ENCODE measurements at regions not wholly inside any gene's neighbourhood (a gene's known extent, or its start where the extent isn't known, plus 50 kb on each side); places are given as distances from the start of the nearest gene placed in this dataset.
"Not testable (repeated sequence)": the region's sequence is repeated elsewhere in the genome, so short reads cannot be mapped to it uniquely, and the experiment has no call there.

- Histone ChIP-seq H3K9me3 (ENCODE audit: low read depth) (no peaks in the 10 kb centered on the region), H3K79me2 (ENCODE audit: low read depth) (no peaks in the 10 kb centered on the region), H3F3A (ENCODE audit: low read depth) (no peaks in the 10 kb centered on the region), H2AFZ (replicated peaks) (no peak overlapping the region), H3K4me1 (no peaks in the 10 kb centered on the region), H3K4me2 (no peak overlapping the region), H3K9ac (no peak overlapping the region), H3K36me3 (no peaks in the 10 kb centered on the region), H3K4me3 (no peak overlapping the region), H3K27me3 (no peaks in the 10 kb centered on the region), H4K20me1 (ENCODE audit: low read depth) (no peaks in the 10 kb centered on the region), H3K27ac (no peak overlapping the region)
- H3K27me3 Mint-ChIP-seq (ENCODE audit: insufficient read depth, low read depth), result peaks cover 2% of the 10 kb centered on the region
- H3K27ac Mint-ChIP-seq, result no peak overlapping the region
- H3K36me3 Mint-ChIP-seq, result peaks cover 3% of the 10 kb centered on the region
- no peak for DNase-seq (ENCODE audit: low spot score)
- no peak overlapping the region for H3K4me3 Mint-ChIP-seq
- TF ChIP-seq EZH2 (IDR thresholded peaks at IDR 0.05), result no peak
- TF ChIP-seq EZH2phosphoT487 (IDR thresholded peaks at IDR 0.05), result no peak
- TF ChIP-seq CTCF (IDR thresholded peaks at IDR 0.05), result no peak
- H3K9me3 Mint-ChIP-seq, result peaks cover 13% of the 10 kb centered on the region
- no peaks in the 10 kb centered on the region for H3K4me1 Mint-ChIP-seq
Observed at GRCh38 chr7:124106575-124106974, 73.7 kb upstream of the TMEM229A start.

- no peak overlapping the region for H3K4me3 ChIP-seq
- DNase-seq (ENCODE audit: low spot score), result peak; percentile 56
Observed at GRCh38 chr7:124101173-124101768, 68.4 kb upstream of the TMEM229A start.

GRCh38 chr7:124100190-124100589 is 67.3 kb upstream of the TMEM229A start:
- Histone ChIP-seq H2AFZ (replicated peaks) (no peak overlapping the region), H3K27me3 (no peaks in the 10 kb centered on the region), H3K9ac (no peak overlapping the region), H4K20me1 (ENCODE audit: low read depth) (no peaks in the 10 kb centered on the region), H3K27ac (no peak overlapping the region), H3K4me3 (no peak overlapping the region), H3K79me2 (ENCODE audit: low read depth) (no peaks in the 10 kb centered on the region), H3F3A (ENCODE audit: low read depth) (no peaks in the 10 kb centered on the region), H3K9me3 (ENCODE audit: low read depth) (no peaks in the 10 kb centered on the region), H3K4me1 (no peaks in the 10 kb centered on the region), H3K4me2 (no peak overlapping the region), H3K36me3 (no peaks in the 10 kb centered on the region)
- no peak overlapping the region for H3K4me3 Mint-ChIP-seq
- H3K27me3 Mint-ChIP-seq (ENCODE audit: insufficient read depth, low read depth), result peaks cover 3% of the 10 kb centered on the region
- H3K4me1 Mint-ChIP-seq, result peaks cover 7% of the 10 kb centered on the region
- H3K36me3 Mint-ChIP-seq, result peaks cover 3% of the 10 kb centered on the region
- DNase-seq (ENCODE audit: low spot score), result no peak
- TF ChIP-seq EZH2phosphoT487 (IDR thresholded peaks at IDR 0.05) (no peak), EZH2 (IDR thresholded peaks at IDR 0.05) (no peak), CTCF (IDR thresholded peaks at IDR 0.05) (no peak)
- H3K27ac Mint-ChIP-seq, result no peak overlapping the region
- peaks cover 23% of the 10 kb centered on the region for H3K9me3 Mint-ChIP-seq

More at GRCh38 chr7:124101173-124101768, 68.4 kb upstream of the TMEM229A start:
- no peak overlapping the region for H3K27ac Mint-ChIP-seq
- Histone ChIP-seq H3K36me3 (no peaks in the 10 kb centered on the region), H4K20me1 (ENCODE audit: low read depth) (no peaks in the 10 kb centered on the region), H3K4me2 (no peak overlapping the region), H3K79me2 (ENCODE audit: low read depth) (no peaks in the 10 kb centered on the region), H3K27ac (no peak overlapping the region), H2AFZ (replicated peaks) (peak overlapping the region; percentile 84), H3F3A (ENCODE audit: low read depth) (no peaks in the 10 kb centered on the region), H3K9ac (no peak overlapping the region), H3K9me3 (ENCODE audit: low read depth) (no peaks in the 10 kb centered on the region), H3K4me1 (no peaks in the 10 kb centered on the region), H3K27me3 (no peaks in the 10 kb centered on the region)
- TF ChIP-seq EZH2 (IDR thresholded peaks at IDR 0.05), result no peak
- TF ChIP-seq EZH2phosphoT487 (IDR thresholded peaks at IDR 0.05), result no peak
- TF ChIP-seq CTCF (IDR thresholded peaks at IDR 0.05), result peak; percentile 85
- peaks cover 3% of the 10 kb centered on the region for H3K36me3 Mint-ChIP-seq
- peaks cover 3% of the 10 kb centered on the region for H3K27me3 Mint-ChIP-seq (ENCODE audit: insufficient read depth, low read depth)
- H3K9me3 Mint-ChIP-seq, result peaks cover 23% of the 10 kb centered on the region
- H3K4me3 Mint-ChIP-seq, result no peak overlapping the region
- H3K4me1 Mint-ChIP-seq, result peaks cover 7% of the 10 kb centered on the region

GRCh38 chr7:124099585-124099984 is 66.7 kb upstream of the TMEM229A start:
- H3K9me3 Mint-ChIP-seq, result peaks cover 20% of the 10 kb centered on the region
- DNase-seq (ENCODE audit: low spot score); H3K4me3 ChIP-seq; H3K27ac ChIP-seq; H3K4me3 Mint-ChIP-seq; H3K27ac Mint-ChIP-seq; H3K36me3 Mint-ChIP-seq; H3F3A ChIP-seq (ENCODE audit: low read depth); H3K79me2 ChIP-seq (ENCODE audit: low read depth); H3K9ac ChIP-seq; H2AFZ ChIP-seq (replicated peaks); H3K4me1 ChIP-seq; H3K27me3 ChIP-seq; H3K4me2 ChIP-seq; H4K20me1 ChIP-seq (ENCODE audit: low read depth); H3K36me3 ChIP-seq; H3K4me1 Mint-ChIP-seq; H3K27me3 Mint-ChIP-seq (ENCODE audit: insufficient read depth, low read depth); H3K9me3 ChIP-seq (ENCODE audit: low read depth): not testable (repeated sequence)
